Endodermal cell (in vitro differentiated cells): ENCODE measurements at regions not wholly inside any gene's neighbourhood (a gene's known extent, or its start where the extent isn't known, plus 50 kb on each side); places are given as distances from the start of the nearest gene placed in this dataset.

Experiments
- DNase-seq: peaks from one replicate; pipeline ENCODE4 v3.0.0-alpha.2; 2017
- H3K27ac ChIP-seq: 2 replicates; pipeline ENCODE4 v1.5.1; 2013; ENCODE audit warnings: mild to moderate bottlenecking, low read depth, low read length, moderate library complexity
- H3K27me3 ChIP-seq: 2 replicates; pipeline ENCODE4 v1.6.1; 2013; ENCODE audit warnings: mild to moderate bottlenecking, low read length, moderate library complexity; ENCODE audit not compliant: insufficient read depth, control insufficient read depth, poor library complexity, severe bottlenecking
- H3K36me3 ChIP-seq: 2 replicates; pipeline ENCODE4 v1.7.0; 2013; ENCODE audit warnings: mild to moderate bottlenecking, low read length, moderate library complexity; ENCODE audit not compliant: control insufficient read depth, insufficient read depth
- H3K4me1 ChIP-seq: one replicate; pipeline ENCODE4 v1.7.0; 2013; ENCODE audit warnings: low read length; ENCODE audit not compliant: control insufficient read depth, insufficient read depth
- H3K4me3 ChIP-seq: 2 replicates; pipeline ENCODE4 v1.5.1; 2013; ENCODE audit warnings: mild to moderate bottlenecking, low read length, moderate library complexity
- H3K9ac ChIP-seq: 2 replicates; pipeline ENCODE4 v1.6.1; 2013; ENCODE audit warnings: mild to moderate bottlenecking, low read length, moderate library complexity; ENCODE audit not compliant: poor library complexity, severe bottlenecking; ENCODE audit errors: extremely low read depth
- H3K9me3 ChIP-seq: 2 replicates; pipeline ENCODE4 v1.6.1; 2013; ENCODE audit warnings: mild to moderate bottlenecking, low read length, moderate library complexity; ENCODE audit not compliant: control insufficient read depth
- H3K27ac Mint-ChIP-seq: 2 replicates; pipeline ENCODE4 v1.8.0; 2020; ENCODE audit warnings: mixed read lengths
- H3K27me3 Mint-ChIP-seq: 2 replicates; pipeline ENCODE4 v1.8.0; 2021; ENCODE audit warnings: mild to moderate bottlenecking, mixed read lengths; ENCODE audit not compliant: insufficient read depth
- H3K36me3 Mint-ChIP-seq: 2 replicates; pipeline ENCODE4 v1.8.0; 2020; ENCODE audit warnings: low read depth, mixed read lengths
- H3K4me1 Mint-ChIP-seq: 2 replicates; pipeline ENCODE4 v1.8.0; 2020; ENCODE audit warnings: mixed read lengths
- H3K4me3 Mint-ChIP-seq: 2 replicates; pipeline ENCODE4 v1.8.0; 2020; ENCODE audit warnings: mild to moderate bottlenecking, moderate library complexity, mixed read lengths
- H3K9me3 Mint-ChIP-seq: 2 replicates; pipeline ENCODE4 v1.8.0; 2020; ENCODE audit warnings: mild to moderate bottlenecking, mixed read lengths
- WGBS, 2 experiments: methylation state at CpG; one replicate each; pipeline versions ENCODE4 v1.1.5 to v1.1.7; 2013; ENCODE audit warnings: missing lambda C conversion rate in 2 of 2, mixed read lengths in 1 of 2; ENCODE audit not compliant: insufficient coverage in 1 of 2, insufficient read length in 1 of 2; 5-methylcytosine and 5-hydroxymethylcytosine counted together
- TF ChIP-seq, protein P1 (sequence below): fragments of 200-600 bp; sonication (generic); conservative IDR thresholded peaks from 2 replicates; pipeline ENCODE4 v1.5.0; 2021; ENCODE audit warnings: antibody characterized with exemption, mild to moderate bottlenecking

DNA sequence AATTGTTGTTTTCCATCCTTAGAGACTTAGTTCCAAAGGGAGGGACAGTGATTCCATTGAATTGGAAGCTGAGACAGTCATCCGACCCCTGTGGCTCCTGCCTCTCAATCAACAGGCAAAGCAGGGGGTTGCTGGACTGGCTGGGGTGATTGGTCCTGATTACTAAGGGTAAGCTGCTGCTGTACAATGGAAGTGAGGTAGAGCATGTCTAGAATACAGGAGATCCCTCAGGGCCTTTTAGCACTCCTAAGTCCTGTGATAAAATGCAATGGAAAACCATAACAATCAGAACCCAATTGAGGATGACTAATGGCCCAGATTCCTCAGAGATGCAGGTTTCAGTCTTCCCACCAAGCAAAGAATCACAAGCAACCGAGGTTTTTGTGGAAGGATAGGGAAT lies 127.6 kb downstream of the AASDH start:
- Histone ChIP-seq H3K36me3 (no peaks in the 10 kb centered on the region), H3K4me3 (no peak overlapping the region), H3K9ac (no peak overlapping the region), H3K27ac (no peak overlapping the region), H3K4me1 (peaks cover 9% of the 10 kb centered on the region), H3K9me3 (peaks cover 18% of the 10 kb centered on the region), H3K27me3 (no peaks in the 10 kb centered on the region)
- Mint-ChIP-seq H3K36me3 (peaks cover 20% of the 10 kb centered on the region), H3K4me3 (no peak overlapping the region), H3K4me1 (peaks cover 26% of the 10 kb centered on the region), H3K27ac (peak overlapping the region; percentile 11), H3K27me3 (no peaks in the 10 kb centered on the region), H3K9me3 (peaks cover 22% of the 10 kb centered on the region)
- TF ChIP-seq, protein P1, sequence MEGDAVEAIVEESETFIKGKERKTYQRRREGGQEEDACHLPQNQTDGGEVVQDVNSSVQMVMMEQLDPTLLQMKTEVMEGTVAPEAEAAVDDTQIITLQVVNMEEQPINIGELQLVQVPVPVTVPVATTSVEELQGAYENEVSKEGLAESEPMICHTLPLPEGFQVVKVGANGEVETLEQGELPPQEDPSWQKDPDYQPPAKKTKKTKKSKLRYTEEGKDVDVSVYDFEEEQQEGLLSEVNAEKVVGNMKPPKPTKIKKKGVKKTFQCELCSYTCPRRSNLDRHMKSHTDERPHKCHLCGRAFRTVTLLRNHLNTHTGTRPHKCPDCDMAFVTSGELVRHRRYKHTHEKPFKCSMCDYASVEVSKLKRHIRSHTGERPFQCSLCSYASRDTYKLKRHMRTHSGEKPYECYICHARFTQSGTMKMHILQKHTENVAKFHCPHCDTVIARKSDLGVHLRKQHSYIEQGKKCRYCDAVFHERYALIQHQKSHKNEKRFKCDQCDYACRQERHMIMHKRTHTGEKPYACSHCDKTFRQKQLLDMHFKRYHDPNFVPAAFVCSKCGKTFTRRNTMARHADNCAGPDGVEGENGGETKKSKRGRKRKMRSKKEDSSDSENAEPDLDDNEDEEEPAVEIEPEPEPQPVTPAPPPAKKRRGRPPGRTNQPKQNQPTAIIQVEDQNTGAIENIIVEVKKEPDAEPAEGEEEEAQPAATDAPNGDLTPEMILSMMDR: no peak
- WGBS, 2 experiments: 64 to 78% methylated on average over 2 of the region's 2 CpGs
- DNase-seq: no peak

DNA sequence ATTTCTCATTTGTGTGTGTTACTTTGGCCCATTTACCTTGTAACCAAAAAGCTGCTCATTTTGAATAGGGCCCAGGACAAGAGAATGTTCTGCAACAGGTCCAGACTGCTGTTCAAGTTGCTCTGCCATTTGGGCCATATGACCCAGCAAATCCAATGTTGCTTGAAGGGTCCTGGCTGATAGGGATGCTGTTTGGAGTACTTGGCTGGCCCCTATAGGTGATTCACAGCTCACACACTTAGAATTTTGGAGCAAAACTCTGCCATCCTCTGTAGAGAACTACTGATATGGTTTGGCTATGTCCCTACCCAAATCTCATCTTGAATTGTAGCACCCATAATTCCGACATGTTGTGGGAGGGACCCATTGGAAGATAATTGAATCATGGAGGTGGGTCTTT lies 131.5 kb downstream of the AASDH start:
- H3K4me3 ChIP-seq: no peak overlapping the region
- TF ChIP-seq, protein P1: peak; percentile 34
- Mint-ChIP-seq H3K27ac (no peak overlapping the region), H3K36me3 (peaks cover 19% of the 10 kb centered on the region), H3K9me3 (peaks cover 17% of the 10 kb centered on the region), H3K27me3 (no peaks in the 10 kb centered on the region), H3K4me1 (peaks cover 45% of the 10 kb centered on the region), H3K4me3 (no peak overlapping the region)
- H3K4me1 ChIP-seq: peaks cover 12% of the 10 kb centered on the region
- H3K27ac ChIP-seq: no peak overlapping the region
- H3K9ac ChIP-seq: no peak overlapping the region
- DNase-seq: no peak
- WGBS, 2 experiments: 95% methylated on average over 1 of the region's 1 CpG; no CpG with 5 or more reads in 1 of the 2 experiments
- peaks cover 3% of the 10 kb centered on the region for H3K36me3 ChIP-seq
- H3K9me3 ChIP-seq: peaks cover 13% of the 10 kb centered on the region
- no peaks in the 10 kb centered on the region for H3K27me3 ChIP-seq

DNA sequence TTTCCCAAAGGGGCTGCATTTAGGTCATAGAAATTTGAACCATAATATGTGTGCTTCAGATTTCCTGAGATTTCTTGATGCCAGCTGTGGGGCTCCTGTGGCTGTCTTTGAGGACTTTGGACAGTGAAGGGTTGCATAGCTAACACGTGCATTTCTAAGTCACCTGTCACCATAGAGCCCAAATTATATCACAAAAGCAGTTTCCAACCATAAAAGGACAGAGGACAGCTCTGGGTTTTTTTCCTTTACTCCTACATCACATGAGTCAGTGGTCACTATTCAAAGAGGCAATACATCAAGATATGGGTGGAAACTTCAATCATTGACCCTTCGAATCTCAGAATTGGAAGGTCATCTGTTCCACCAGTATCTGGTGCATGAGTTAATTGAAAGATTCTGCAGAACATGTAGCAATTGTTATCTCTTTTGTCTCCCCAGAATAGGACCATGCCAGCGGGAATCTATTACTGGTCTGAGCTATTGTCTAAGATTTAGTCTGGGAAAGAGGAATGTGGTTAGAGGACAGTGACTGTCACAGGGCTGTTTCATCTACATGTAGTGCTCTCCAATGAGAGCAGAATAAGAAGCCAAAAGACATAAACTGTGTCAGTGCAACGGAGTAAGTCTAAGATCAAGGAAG lies 133.5 kb downstream of the AASDH start:
- Histone ChIP-seq H3K9me3 (peaks cover 13% of the 10 kb centered on the region), H3K27ac (peak overlapping the region; percentile 48), H3K27me3 (no peaks in the 10 kb centered on the region), H3K4me3 (no peak overlapping the region), H3K36me3 (peaks cover 3% of the 10 kb centered on the region), H3K9ac (no peak overlapping the region), H3K4me1 (peaks cover 8% of the 10 kb centered on the region)
- no peak overlapping the region for H3K27ac Mint-ChIP-seq
- TF ChIP-seq, protein P1: no peak
- no peak overlapping the region for H3K4me3 Mint-ChIP-seq
- H3K27me3 Mint-ChIP-seq: no peaks in the 10 kb centered on the region
- peaks cover 19% of the 10 kb centered on the region for H3K36me3 Mint-ChIP-seq
- H3K9me3 Mint-ChIP-seq: peaks cover 17% of the 10 kb centered on the region
- DNase-seq: no peak
- 77 to 88% methylated on average over 3 to 4 of the region's 4 CpGs for WGBS, 2 experiments
- peaks cover 31% of the 10 kb centered on the region for H3K4me1 Mint-ChIP-seq
